Renal pelvis (tissue), 1 donor: ENCODE measurements at regions not wholly inside any gene's neighbourhood (a gene's known extent, or its start where the extent isn't known, plus 50 kb on each side); places are given as distances from the start of the nearest gene placed in this dataset.
"Not testable (repeated sequence)": the region's sequence is repeated elsewhere in the genome, so short reads cannot be mapped to it uniquely, and the experiment has no call there.

ENCODE experiments used
- DNase-seq: peaks from one replicate; pipeline ENCODE4 v3.0.0-alpha.2; 2013

DNA sequence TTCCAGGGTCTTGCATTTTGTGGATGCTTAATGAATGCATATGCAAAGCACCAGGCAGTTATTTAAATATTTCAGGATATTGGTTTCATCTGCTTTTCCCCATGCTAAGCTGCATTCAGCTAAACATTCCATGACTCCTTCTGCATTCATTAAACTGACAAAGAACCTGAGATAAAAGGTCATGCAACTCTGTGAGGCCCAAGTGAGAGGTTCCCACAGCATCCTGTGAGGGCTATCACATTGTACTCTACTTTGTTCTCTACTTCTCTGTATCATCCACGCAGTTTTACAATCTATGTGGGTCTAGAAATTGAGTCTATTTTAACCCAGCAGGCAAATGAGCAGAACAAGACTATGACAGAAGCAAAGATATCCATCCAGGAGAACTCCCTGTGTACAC lies 86.4 kb upstream of the PRSS16 start:
- no peak for DNase-seq

DNA sequence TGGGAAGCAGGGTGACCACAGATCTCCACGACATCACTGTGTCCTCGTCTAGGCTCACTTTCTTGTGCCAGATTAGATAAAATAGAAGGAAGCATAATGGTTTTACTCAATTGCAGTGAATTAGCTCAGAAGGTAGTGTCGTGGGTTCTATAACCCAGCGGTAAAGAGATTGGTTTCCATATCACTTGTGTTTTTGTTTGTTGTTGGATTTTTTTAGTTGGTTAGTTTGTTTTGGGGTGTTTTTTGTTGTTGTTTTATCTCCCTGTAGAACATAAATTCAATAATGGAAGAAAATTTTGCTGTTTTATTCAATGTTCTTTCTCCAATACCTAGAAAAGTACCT lies 85.9 kb upstream of the PRSS16 start:
- no peak for DNase-seq

DNA sequence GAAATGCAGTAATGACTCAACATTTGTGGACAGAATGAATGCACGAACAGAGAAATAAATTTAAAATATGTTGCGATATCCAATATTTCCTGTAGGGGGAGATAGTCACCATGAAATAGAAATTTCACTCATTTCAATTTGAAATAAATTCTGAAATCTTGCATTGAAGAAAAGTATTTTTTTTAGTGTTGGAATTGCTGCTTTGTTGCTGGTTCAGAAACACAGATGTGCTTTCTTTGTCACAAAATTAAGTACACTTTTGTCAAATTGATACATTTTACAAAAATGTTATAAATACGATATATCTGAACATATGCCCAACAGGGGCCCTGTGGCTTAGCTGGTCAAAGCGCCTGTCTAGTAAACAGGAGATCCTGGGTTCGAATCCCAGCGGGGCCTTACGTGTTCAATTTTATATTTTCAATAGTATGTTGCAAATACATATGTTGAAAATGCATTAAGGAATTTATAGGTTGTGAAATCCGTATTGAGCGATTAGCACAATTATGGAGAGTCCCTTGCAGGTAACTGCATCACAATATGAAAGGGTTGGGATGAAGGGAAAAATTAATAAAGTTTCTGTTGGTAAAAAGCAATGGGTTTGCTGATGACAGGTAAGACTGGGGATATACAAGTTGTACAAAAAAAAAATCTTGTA lies 85.4 kb upstream of the PRSS16 start:
- no peak for DNase-seq

DNA sequence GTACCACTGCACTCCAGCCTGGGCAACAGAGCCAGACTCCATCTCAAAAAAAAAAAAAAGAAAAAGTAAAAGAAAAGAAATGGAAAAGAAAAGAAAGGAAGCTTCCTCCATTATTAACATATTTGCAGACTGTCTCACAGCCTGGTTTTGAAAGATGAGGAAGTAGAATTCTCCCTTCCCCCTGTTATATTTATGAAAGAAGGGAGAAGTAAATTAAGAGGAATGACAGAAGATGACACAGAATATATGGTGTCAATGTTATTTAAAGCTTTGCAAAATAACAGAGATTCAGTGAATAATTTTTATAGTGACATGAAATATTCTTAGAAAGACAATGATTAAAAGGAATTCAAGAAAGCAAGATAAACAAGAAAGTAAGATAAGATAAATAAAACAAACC lies 83.7 kb upstream of the PRSS16 start:
- no peak for DNase-seq

DNA sequence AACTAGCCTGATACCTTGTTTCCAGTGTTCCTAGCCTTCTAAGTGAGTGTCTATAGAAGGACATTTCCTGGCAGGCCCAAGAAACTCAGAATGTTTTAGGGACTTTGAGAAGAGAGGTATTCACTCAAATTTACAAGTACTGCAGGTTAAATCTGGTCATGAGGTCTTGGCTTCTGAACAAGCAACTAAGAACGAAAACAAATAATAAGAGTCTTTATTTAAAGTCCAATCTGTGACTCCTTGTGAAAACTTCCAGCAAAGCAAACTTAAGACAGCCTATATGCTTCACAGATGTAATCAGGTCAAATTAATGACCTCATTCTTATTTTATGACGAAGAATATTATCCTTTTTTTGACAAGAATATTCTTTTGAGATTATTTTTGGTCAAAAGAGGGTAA lies 79.4 kb upstream of the PRSS16 start:
- no peak for DNase-seq

DNA sequence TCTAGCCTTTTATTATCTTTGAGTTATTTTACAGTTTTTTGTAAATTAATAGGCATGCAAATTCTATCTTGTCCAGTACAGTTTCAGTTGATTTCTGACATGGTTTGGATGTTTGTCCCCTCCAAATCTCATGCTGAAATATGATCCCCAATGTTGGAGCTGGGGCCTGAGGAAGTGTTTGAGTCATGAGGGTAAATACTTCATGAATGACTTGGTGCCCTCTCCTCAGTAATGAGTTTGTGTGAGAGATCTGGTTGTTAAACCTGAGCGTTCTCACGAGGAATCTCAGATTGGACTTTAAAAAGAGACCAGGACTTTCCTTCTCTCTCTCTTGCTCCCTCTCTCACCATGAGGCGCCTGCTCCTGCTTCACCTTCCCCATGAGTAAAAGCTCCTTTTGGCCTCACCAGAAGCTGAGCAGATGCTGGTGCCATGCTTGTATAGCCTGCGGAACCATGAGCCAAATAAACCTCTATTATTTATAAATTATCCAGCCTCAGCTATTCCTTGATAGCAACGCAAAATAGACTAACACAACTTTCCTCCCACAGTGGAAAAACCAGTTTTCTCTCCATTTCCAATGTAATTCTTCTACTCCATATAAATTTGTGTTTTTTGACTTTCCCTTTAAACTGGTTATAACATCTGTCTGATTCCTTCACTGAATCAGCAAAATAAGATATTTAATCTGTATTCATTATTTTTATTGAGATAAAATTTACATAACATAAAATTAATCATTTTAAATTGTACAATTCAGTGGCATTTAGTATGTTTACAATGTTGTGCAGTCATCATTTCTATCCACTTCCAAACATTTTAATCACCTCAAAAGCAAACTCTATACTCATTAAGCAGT lies 78.7 kb upstream of the PRSS16 start:
- DNase-seq, result no peak

DNA sequence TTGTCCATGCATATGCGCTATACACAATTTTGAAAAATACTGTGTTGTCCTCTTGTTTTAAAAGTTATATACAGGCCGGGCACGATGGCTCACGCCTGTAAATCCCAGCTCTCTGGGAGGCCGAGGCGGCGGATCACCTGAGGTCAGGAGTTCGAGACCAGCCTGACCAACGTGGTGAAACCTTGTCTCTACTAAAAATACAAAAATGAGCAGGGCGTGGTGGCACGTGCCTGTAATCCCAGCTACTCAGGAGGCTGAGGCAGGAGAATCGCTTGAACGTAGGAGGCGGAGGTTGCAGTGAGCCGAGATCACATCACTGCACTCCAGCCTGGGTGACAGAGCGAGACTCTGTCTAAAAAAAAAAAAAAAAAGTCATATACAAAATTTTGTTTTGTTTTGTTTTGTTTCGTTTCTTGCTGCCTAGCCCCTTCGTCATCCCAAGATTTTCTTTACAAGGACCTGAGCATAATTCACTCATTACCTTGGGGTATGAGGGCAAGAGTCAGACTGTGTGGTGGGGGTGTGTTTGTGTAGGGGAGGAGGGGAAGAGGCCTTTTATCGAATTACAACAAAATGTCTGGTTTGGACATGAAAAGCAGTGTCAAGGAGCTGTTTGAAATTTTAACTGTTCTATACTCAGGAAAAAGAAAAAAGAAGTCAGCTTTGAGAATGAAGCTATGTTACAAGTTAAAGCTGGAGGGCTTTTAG lies 74.8 kb upstream of the PRSS16 start:
- DNase-seq, result not testable (repeated sequence)

DNA sequence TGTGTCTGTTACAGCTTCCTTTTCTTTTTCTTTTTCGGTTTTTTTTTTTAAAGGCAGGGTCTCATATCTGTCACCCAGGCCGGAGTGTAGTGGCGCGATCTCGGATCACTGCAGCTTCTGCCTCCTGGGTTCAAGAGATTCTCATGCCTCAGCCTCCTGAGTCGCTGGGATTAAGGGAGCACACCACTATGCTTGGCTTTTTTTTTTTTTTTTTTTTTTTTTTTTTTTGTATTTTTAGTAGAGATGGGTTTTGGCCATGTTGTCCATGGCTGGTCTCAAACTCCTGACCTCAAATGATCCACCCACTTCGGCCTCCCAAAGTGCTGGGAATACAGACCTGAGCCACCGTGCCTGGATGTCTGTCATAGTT lies 74.3 kb upstream of the PRSS16 start:
- not testable (repeated sequence) for DNase-seq

DNA sequence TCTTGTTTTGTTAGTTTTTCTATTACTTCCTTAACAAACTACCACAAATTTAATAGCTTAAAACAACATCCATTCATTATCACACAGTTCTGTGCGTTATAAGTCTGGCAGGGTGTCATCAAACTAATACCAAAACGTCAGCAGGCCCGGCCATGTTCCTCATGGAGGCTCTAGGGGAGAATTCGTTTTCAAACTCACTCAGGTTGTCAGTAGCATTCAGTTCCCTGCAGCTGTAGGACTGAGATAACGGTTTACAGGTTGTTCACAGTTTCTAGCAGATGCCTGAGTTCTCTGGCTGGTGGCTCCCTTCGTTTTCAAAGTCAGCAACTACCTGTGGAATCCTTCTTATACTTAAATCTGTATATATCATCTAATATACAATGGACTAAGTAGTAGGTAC lies 72.5 kb upstream of the PRSS16 start:
- no peak for DNase-seq

DNA sequence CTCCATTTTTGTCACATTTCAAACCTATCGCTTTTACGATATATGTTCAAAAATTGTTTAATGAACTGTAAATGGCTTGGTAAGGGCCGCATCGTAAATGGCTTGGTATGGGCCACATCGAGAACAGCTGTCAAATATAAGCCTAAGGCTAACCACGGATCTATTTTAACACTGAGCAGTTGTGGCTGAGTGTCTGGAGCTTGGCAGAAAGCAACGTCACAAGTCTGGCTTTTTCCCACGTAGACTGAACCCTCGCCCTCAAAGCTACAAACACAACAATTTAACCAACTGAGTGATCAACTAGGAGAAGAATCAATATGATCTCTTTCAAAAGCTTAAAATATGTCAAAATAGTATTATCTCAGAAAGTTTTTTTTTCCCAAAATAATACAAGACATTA lies 71.4 kb upstream of the PRSS16 start:
- no peak for DNase-seq

DNA sequence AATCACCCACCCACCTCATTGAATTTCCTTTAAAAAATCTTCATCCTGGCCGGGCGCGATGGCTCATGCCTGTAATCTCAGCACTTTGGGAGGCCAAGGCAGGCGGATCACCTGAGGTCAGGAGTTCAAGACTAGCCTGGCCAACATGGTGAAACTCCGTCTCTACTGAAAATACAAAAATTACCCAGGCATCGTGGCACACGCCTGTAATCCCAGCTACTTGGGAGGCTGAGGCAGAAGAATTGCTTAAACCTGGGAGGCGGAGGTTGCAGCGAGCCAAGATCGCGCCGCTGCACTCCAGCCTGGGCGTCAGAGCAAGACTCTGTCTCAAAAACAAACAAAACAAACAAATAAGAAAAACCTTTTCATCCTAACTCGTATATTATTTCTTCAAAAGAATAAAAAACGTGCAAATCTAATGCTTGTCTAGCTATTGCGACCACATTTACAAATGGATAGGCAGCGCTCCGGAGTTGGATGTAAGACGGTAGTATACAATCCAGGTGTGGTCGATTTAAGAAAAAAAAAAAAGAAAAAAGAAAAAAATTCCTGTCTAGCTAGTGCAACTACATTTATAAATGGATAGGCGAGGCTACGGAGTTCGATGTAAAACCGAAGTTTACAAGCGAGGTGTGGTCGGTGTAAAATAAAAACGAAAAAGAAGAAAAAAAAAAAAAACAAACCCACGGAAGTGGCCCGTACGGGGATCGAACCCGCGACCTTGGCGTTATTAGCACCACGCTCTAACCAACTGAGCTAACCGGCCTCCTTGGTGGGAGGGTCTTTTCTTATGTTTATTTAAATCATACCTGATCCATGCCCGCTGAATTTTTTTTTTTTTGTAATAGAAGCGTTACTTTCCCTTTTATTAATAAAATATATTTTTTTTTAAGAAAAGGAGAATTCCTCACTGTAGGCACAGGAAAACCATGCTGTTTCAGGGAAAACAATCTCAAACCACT lies 70.7 kb upstream of the PRSS16 start:
- peak; percentile 44 for DNase-seq

DNA sequence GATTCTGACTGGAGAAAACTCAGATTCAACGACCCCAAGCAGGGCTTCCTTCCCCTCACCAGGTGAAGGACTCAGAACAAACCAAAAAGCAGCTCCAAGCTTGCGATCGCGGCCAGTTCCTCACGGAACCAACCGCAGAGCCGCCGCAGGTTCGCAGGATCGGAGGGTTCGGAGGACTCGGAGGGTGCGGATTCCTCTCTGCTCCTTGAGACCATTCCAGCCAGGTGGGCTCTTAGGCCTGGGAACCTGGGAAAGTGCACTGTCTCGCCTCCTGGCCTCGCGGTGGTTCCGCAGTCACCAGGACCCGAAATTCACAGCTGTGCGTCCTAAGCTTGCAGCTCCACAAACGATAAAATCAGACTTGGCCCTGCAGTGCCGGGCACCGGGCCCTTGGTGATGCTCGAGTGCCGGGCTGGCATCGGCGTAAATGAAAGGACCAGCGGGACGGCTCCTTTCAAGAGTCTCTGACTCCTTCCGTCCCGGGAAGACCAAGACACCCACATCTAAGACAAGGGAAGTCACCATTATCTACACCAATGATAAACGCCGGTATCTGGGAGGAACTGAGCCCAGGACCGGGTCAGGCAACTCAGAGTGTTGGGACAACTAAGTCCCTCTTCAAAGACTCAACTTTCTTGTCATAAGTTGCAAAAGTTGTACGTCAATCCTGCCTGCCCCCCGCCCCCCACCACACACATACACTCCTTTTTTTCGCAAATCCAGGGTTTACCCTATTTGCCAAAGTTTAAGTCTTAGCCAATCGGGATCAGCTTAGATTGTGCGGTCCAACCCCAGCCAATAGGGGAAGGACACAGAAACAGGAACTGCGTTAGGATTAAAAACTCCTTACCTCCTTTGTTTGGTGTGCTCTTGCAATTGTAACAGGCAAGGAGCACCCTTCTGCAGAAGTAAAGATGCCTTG lies 69.8 kb upstream of the PRSS16 start:
- DNase-seq, result peak; percentile 82

DNA sequence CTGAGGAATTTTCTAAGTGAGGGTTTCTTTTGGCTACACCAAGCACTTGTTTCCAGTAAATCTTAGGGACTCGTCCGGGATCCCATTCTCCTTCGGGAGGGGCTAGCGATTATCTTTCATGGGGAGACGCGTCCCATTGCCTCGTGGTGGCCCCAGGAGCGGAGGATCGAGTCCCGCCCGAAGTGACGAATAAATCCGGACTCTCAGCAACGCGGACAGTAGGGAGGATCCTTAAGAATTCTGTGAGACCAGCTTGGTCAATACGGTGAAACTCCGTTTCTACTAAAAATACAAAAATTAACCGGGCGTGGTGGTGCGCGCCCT lies 69.1 kb upstream of the PRSS16 start:
- DNase-seq, result no peak

DNA sequence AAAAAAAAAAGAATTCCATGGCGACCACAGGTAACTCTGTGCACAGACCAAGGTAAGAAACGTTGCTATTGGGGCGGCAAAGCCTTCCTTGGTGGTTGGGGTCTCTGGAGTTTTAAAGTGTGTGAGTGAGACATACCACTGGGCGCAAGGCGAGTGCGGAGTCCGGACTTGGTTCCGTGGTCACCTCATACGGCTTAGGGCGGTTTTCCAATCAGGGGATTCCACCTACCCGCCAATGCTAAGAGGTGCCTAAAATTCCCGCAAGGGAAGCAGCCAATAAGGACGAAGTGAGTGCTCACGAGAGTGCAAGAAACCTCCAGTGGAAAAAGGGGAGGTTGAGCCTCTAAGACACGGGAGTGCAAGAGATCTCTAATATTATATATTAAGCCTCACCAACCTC lies 68.6 kb upstream of the PRSS16 start:
- DNase-seq, result no peak

DNA sequence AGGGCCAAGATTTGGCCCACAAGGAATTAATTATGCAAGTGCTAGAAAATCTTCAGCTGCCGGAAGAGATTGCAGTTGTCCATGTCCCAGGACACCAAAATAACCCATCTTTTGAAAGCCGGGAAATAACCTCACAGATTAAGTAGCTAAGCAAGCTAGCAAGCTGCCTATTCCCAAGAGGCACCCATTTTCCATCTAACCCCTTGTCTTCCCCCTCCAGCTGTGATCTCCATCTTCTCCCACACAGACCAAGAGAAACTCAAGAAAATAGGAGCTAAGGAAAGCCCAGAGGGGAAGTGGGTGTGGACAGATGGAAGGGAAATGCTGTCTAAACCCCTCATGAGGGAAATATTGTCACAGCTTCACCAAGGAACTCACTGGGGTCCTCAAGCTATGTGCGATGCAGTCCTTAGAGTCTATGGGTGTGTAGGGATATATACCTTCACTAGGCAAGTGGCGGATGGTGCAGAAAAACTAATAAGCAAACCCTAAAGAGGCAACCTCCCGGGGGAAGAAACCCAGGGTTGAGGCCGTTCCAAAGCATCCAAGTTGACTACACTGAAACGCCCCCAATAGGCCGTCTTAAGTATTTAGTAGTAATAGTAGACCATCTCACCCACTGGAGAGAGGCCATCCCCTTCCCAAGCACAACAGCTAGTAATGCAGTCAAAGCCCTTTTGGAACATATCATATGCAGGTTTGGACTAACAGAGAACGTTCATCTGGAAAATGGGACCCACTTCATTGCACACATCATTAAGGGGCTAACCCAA lies 64.3 kb upstream of the PRSS16 start:
- DNase-seq, result no peak

DNA sequence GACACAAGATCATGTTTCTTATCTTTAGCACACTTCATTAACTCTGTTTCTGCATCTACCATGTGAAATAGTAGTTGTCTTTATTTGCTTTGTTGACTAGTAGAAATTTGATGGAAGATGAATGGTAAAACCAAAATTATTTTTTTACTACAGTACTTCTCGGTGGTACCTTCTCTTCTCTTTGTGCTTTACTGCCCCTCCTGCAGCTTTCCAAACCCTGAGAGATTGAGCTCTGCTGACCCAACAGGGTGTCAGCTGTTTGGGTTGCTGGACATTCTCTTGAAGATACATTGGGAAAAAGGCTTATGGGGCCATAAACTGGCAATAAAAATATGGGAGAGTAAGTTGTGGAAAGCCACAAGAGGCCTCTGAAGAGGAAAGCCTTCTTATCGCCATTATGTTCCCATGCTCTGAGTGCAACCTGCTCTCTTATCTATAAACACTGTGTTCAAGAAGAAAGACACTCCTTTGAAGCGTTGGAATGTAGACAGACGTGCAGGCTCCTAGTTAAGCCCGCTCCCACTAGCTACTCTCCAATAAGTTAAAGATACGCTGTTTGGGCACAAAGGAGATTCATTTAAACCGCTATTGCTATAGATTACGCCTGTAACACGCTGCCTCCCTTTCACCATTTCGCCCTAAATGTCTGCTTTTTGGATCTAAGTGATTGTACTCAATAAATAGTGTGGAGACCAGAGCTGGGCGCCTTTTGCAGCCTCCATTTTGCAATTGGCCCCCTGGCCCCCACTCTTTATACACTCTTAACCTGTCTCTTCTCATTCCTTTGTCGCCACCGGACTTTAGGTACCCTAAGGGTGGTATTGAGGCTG lies 60.1 kb upstream of the PRSS16 start:
- no peak for DNase-seq

DNA sequence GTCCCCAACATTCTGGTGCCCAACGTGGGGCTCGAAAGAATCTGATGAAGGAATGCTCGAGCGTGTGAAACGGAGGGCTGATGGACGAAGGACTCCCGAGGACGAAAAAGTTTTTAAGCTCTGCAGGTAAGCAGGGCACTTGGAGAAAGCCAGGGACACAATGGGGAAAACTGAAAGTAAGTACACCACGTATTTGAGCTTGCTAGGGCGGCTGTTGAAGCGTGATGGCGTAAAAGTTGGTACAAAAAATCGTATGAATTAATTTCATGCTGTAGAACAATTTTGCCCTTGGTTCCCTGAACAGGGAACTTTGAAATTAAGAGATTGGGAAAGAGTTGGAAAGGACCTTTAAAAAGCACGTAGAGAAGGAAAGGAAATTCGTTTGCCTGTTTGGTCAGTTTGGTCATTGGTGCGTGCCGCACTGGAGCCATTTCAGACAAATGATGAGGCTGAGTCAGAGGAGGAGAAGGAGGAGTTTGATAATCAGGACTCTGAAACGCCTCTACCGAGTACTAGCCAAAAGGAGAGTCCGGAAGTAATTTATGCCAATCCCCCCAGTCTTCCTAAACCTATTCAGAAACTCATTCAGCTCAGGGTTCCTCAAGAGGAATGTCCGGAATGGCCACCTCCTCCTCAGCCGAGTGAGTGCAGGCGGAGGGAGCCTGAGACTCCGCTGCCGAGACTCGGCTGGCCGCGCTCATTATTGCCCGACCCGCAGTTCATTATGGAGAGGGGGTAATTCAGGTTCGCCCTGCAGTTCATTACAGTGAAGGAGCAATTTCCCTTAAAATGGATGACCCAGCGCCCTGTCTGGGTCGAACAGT lies 59.2 kb upstream of the PRSS16 start:
- DNase-seq, result peak; percentile 69

DNA sequence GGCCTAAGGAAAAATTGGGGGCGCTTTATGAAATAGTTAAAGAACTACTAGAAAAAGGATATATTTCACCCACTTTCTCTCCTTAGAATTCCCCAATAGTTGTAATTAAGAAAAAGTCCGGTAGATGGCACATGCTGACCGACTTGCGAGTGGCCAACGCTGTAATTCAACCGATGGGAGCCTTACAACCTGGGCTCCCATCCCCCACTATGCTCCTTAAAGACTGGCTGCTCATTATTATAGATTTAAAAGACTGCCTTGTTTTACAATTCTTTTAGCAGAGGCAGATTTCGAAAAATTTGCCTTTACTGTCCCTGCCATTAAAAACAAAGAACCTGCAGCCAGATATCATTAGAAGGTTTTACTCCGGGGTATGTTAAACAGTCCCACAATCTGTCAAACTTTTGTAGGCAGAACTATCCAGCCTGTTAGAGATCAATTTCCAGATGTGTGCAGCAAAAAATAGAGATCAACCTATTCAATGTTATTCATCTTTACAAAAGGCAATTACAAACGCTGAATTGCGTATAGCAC lies 58.5 kb upstream of the PRSS16 start:
- DNase-seq, result peak; percentile 87
